WTC11 (cell line): ENCODE measurements at regions not wholly inside any gene's neighbourhood (a gene's known extent, or its start where the extent isn't known, plus 50 kb on each side); places are given as distances from the start of the nearest gene placed in this dataset.

Experiments
- CREB1 ChIP-seq: sonication (generic); formaldehyde crosslinking; IDR thresholded peaks from 2 replicates; pipeline ENCODE4 v1.8.0; 2023; ENCODE audit warnings: mild to moderate bottlenecking, missing genetic modification reagents
- TF ChIP-seq, protein P1 (sequence below): fragments of 200-600 bp; IDR thresholded peaks from 2 replicates; pipeline ENCODE4 v1.8.0; 2022; ENCODE audit warnings: antibody characterized with exemption

DNA sequence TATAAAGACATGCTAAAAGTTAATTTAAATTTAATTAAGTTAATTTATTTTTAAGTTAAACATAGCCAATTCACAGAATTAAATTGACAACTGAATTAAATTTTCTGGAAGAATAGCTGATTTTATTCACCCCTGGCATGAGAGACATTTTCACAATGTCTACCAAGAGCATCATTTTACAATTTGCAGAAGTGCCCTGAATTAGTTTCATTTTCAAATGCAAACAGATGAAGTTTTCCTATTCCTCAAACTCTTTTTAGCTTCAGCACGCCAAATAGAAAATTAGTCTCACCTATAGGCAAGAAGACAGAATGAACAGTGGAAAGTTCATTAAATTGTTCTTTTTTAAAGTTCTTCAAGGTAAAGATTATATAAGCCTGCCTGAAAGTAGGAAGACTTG lies 259.3 kb downstream of the ZBBX start:
- TF ChIP-seq, protein P1, sequence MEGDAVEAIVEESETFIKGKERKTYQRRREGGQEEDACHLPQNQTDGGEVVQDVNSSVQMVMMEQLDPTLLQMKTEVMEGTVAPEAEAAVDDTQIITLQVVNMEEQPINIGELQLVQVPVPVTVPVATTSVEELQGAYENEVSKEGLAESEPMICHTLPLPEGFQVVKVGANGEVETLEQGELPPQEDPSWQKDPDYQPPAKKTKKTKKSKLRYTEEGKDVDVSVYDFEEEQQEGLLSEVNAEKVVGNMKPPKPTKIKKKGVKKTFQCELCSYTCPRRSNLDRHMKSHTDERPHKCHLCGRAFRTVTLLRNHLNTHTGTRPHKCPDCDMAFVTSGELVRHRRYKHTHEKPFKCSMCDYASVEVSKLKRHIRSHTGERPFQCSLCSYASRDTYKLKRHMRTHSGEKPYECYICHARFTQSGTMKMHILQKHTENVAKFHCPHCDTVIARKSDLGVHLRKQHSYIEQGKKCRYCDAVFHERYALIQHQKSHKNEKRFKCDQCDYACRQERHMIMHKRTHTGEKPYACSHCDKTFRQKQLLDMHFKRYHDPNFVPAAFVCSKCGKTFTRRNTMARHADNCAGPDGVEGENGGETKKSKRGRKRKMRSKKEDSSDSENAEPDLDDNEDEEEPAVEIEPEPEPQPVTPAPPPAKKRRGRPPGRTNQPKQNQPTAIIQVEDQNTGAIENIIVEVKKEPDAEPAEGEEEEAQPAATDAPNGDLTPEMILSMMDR: no peak
- no peak for TF ChIP-seq CREB1
